Breast epithelium (tissue), 4 donors: ENCODE measurements at regions not wholly inside any gene's neighbourhood (a gene's known extent, or its start where the extent isn't known, plus 50 kb on each side); places are given as distances from the start of the nearest gene placed in this dataset.

Experiments
- DNase-seq, 2 donors: peaks; one replicate each; pipeline ENCODE4 v3.0.0-alpha.2; 2019; ENCODE audit warnings: low spot score in 2 of 2
- H3K27ac ChIP-seq, 2 donors: fragments of 200-600 bp; sonication (generic) in 1 of 2; one replicate each; pipeline ENCODE4 v1.5.1; 2016 to 2019; ENCODE audit warnings: mild to moderate bottlenecking in 1 of 2
- H3K27me3 ChIP-seq, 2 donors: fragments of 200-600 bp; sonication (generic) in 1 of 2; one replicate each; pipeline versions ENCODE4 v1.5.1 to v1.6.0; 2017 to 2019; ENCODE audit warnings: control low read depth in 1 of 2, mild to moderate bottlenecking in 1 of 2
- H3K36me3 ChIP-seq: fragments of 200-600 bp; one replicate; pipeline ENCODE4 v1.5.1; 2019
- H3K4me1 ChIP-seq, 2 donors: fragments of 200-600 bp; sonication (generic); one replicate each; pipeline ENCODE4 v1.5.1; 2016 to 2019; ENCODE audit warnings: control low read depth in 1 of 2
- H3K4me3 ChIP-seq, 3 donors: fragments of 200-600 bp; sonication (generic); 1 replicate in 2 of 3; 2 replicates in 1 of 3; pipeline ENCODE4 v1.5.1; 2016 to 2019; ENCODE audit warnings: mild to moderate bottlenecking in 3 of 3, moderate library complexity in 2 of 3
- H3K9me3 ChIP-seq, 2 donors: fragments of 200-600 bp; sonication (generic) in 1 of 2; one replicate each; pipeline ENCODE4 v1.5.1; 2016 to 2019; ENCODE audit warnings: control low read depth in 1 of 2
- CTCF ChIP-seq, 3 donors: fragments of 450-650 bp; IDR thresholded peaks; one replicate each; pipeline ENCODE4 v1.5.1; 2016 to 2017; ENCODE audit warnings: antibody characterized with exemption in 3 of 3, mild to moderate bottlenecking in 3 of 3, moderate library complexity in 3 of 3
- POLR2A ChIP-seq: fragments of 450-650 bp; IDR thresholded peaks from one replicate; pipeline ENCODE4 v1.6.1; 2016; ENCODE audit warnings: antibody characterized with exemption, mild to moderate bottlenecking, moderate library complexity
- POLR2AphosphoS5 ChIP-seq, 3 donors: sonication (generic); formaldehyde crosslinking; IDR thresholded peaks; one replicate each; pipeline ENCODE4 v1.6.1; 2017; ENCODE audit warnings: antibody characterized with exemption in 3 of 3
- intact Hi-C: fragments of 100-400 bp; cut with DNase I; formaldehyde crosslinking; loops from one replicate; pipeline ENCODE4 v1.15.1; 2023; ENCODE audit warnings: low total_unique reads

GRCh38 chr2:236943841-236944513 lies 141.7 kb upstream of the COPS8 start:
- no peak for DNase-seq
- intact Hi-C loops, result no loop called here
- Histone ChIP-seq H3K27ac (no peak overlapping the region), H3K27me3 (no peaks in the 10 kb centered on the region), H3K9me3 (no peaks in the 10 kb centered on the region), H3K4me1 (no peaks in the 10 kb centered on the region), H3K4me3 (no peak overlapping the region), H3K36me3 (no peaks in the 10 kb centered on the region)
- TF ChIP-seq CTCF (IDR thresholded peaks at IDR 0.05) (no peak), POLR2AphosphoS5 (IDR thresholded peaks at IDR 0.05) (no peak), POLR2A (no peak)

- no peak overlapping the region for H3K27ac ChIP-seq
- TF ChIP-seq CTCF (IDR thresholded peaks at IDR 0.05) (no peak), POLR2AphosphoS5 (IDR thresholded peaks at IDR 0.05) (no peak), POLR2A (no peak)
- no peak overlapping the region for H3K4me3 ChIP-seq
- no peaks in the 10 kb centered on the region for H3K9me3 ChIP-seq
- H3K27me3 ChIP-seq, result no peaks in the 10 kb centered on the region
- H3K36me3 ChIP-seq, result no peaks in the 10 kb centered on the region
- intact Hi-C loops, result no loop called here
- no peak for DNase-seq
- no peaks in the 10 kb centered on the region for H3K4me1 ChIP-seq
Observed at GRCh38 chr2:236944561-236944960, 141.1 kb upstream of the COPS8 start.

GRCh38 chr2:236945431-236946016 lies 140.2 kb upstream of the COPS8 start:
- H3K36me3 ChIP-seq, result no peaks in the 10 kb centered on the region
- H3K27ac ChIP-seq, result no peak overlapping the region
- no peak overlapping the region for H3K4me3 ChIP-seq
- no peaks in the 10 kb centered on the region for H3K27me3 ChIP-seq
- intact Hi-C loops, result no loop called here
- TF ChIP-seq CTCF (IDR thresholded peaks at IDR 0.05) (no peak), POLR2A (no peak), POLR2AphosphoS5 (IDR thresholded peaks at IDR 0.05) (no peak)
- DNase-seq, result no peak
- H3K9me3 ChIP-seq, result no peaks in the 10 kb centered on the region
- H3K4me1 ChIP-seq, result no peaks in the 10 kb centered on the region

- Histone ChIP-seq H3K4me3 (no peak overlapping the region), H3K27me3 (no peaks in the 10 kb centered on the region), H3K4me1 (no peaks in the 10 kb centered on the region), H3K9me3 (no peaks in the 10 kb centered on the region), H3K36me3 (no peaks in the 10 kb centered on the region), H3K27ac (no peak overlapping the region)
- intact Hi-C loops, result no loop called here
- DNase-seq, result no peak
- no peak for TF ChIP-seq POLR2AphosphoS5 (IDR thresholded peaks at IDR 0.05)
- TF ChIP-seq POLR2A, result no peak
- no peak for TF ChIP-seq CTCF (IDR thresholded peaks at IDR 0.05)
Observed at GRCh38 chr2:236946871-236947270, 138.8 kb upstream of the COPS8 start.

- H3K4me3 ChIP-seq, result no peak overlapping the region
- no peak overlapping the region for H3K27ac ChIP-seq
- DNase-seq, result no peak
- no peaks in the 10 kb centered on the region for H3K27me3 ChIP-seq
- no peaks in the 10 kb centered on the region for H3K36me3 ChIP-seq
- TF ChIP-seq POLR2A (no peak), CTCF (IDR thresholded peaks at IDR 0.05) (no peak), POLR2AphosphoS5 (IDR thresholded peaks at IDR 0.05) (no peak)
- intact Hi-C loops, result no loop called here
- H3K4me1 ChIP-seq, result no peaks in the 10 kb centered on the region
- H3K9me3 ChIP-seq, result no peaks in the 10 kb centered on the region
Observed at GRCh38 chr2:236947294-236947693, 138.4 kb upstream of the COPS8 start.
